ENCODE measurements at regions not wholly inside any gene's neighbourhood (a gene's known extent, or its start where the extent isn't known, plus 50 kb on each side); places are given as distances from the start of the nearest gene placed in this dataset.

GRCh38 chr7:68317476-68317875 is 1280.8 kb upstream of the AUTS2 start:
- Histone ChIP-seq H3K9me3 (ENCODE audit: control insufficient read depth, insufficient read depth, low read depth, low read length) (no peaks in the 10 kb centered on the region), H3K4me1 (ENCODE audit: control insufficient read depth, insufficient read depth, low read length) (no peaks in the 10 kb centered on the region), H3K36me3 (ENCODE audit: control insufficient read depth in 2 of 2, insufficient read depth in 1 of 2, low read length in 2 of 2) (no peaks in the 10 kb centered on the region), H3K4me3 (ENCODE audit: low read depth, low read length) (no peak overlapping the region), H3K27ac (ENCODE audit: extremely low read depth, low read depth, low read length) (no peak overlapping the region)
- ChIA-PET CTCF (no interaction called here), POLR2A (no interaction called here)
- TF ChIP-seq ZNF701 (tag by site-specific recombination; IDR thresholded peaks at IDR 0.05) (no peak), ZNF398 (tag by site-specific recombination; IDR thresholded peaks at IDR 0.05) (no peak), ZNF621 (tag by site-specific recombination; IDR thresholded peaks at IDR 0.05) (no peak), ZFP37 (tag by site-specific recombination; IDR thresholded peaks at IDR 0.05) (no peak), ZBTB21 (tag by site-specific recombination; IDR thresholded peaks at IDR 0.05) (no peak), MEIS1 (CRISPR knock-in tag; IDR thresholded peaks at IDR 0.05; ENCODE audit: borderline replicate concordance) (no peak)
- TF ChIP-seq, protein P1, sequence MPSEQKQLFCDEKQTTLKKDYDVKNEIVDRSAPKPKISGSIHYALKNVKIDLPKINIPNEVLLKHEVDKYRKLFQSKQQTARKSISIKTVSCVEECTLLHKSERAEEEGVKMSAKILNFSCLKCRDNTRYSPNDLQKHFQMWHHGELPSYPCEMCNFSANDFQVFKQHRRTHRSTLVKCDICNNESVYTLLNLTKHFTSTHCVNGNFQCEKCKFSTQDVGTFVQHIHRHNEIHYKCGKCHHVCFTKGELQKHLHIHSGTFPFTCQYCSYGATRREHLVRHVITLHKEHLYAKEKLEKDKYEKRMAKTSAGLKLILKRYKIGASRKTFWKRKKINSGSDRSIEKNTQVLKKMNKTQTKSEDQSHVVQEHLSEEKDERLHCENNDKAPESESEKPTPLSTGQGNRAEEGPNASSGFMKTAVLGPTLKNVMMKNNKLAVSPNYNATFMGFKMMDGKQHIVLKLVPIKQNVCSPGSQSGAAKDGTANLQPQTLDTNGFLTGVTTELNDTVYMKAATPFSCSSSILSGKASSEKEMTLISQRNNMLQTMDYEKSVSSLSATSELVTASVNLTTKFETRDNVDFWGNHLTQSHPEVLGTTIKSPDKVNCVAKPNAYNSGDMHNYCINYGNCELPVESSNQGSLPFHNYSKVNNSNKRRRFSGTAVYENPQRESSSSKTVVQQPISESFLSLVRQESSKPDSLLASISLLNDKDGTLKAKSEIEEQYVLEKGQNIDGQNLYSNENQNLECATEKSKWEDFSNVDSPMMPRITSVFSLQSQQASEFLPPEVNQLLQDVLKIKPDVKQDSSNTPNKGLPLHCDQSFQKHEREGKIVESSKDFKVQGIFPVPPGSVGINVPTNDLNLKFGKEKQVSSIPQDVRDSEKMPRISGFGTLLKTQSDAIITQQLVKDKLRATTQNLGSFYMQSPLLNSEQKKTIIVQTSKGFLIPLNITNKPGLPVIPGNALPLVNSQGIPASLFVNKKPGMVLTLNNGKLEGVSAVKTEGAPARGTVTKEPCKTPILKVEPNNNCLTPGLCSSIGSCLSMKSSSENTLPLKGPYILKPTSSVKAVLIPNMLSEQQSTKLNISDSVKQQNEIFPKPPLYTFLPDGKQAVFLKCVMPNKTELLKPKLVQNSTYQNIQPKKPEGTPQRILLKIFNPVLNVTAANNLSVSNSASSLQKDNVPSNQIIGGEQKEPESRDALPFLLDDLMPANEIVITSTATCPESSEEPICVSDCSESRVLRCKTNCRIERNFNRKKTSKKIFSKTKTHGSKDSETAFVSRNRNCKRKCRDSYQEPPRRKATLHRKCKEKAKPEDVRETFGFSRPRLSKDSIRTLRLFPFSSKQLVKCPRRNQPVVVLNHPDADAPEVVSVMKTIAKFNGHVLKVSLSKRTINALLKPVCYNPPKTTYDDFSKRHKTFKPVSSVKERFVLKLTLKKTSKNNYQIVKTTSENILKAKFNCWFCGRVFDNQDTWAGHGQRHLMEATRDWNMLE (tag by site-specific recombination; conservative IDR thresholded peaks at IDR 0.05; ENCODE audit: low read depth): no peak

GRCh38 chr7:68319061-68319460 is 1279.2 kb upstream of the AUTS2 start:
- no peaks in the 10 kb centered on the region for H3K9me3 ChIP-seq (ENCODE audit: control insufficient read depth, insufficient read depth, low read depth, low read length)
- no peaks in the 10 kb centered on the region for H3K4me1 ChIP-seq (ENCODE audit: control insufficient read depth, insufficient read depth, low read length)
- no peaks in the 10 kb centered on the region for H3K36me3 ChIP-seq (ENCODE audit: control insufficient read depth in 2 of 2, insufficient read depth in 1 of 2, low read length in 2 of 2)
- ChIA-PET CTCF (interaction anchor here (0.6 kb wide), 1 partner anchor 1936 kb away, joined by 5 read pairs; no protein-coding TSS in a partner anchor), POLR2A (no interaction called here)
- H3K4me3 ChIP-seq (ENCODE audit: low read depth, low read length): no peak overlapping the region
- no peak overlapping the region for H3K27ac ChIP-seq (ENCODE audit: extremely low read depth, low read depth, low read length)
- TF ChIP-seq REPIN1 (tag by site-specific recombination; IDR thresholded peaks at IDR 0.05; ENCODE audit: low read depth) (no peak), ZNF571 (tag by site-specific recombination; IDR thresholded peaks at IDR 0.05) (no peak), ZNF19 (tag by site-specific recombination; IDR thresholded peaks at IDR 0.05; ENCODE audit: low read depth) (no peak), ZNF791 (tag by site-specific recombination; IDR thresholded peaks at IDR 0.05) (no peak), ZNF302 (tag by site-specific recombination; IDR thresholded peaks at IDR 0.05; ENCODE audit: low read depth) (no peak), ZNF274 (IDR thresholded peaks at IDR 0.05; ENCODE audit: low read length) (no peak), ZNF274 (tag by site-specific recombination; IDR thresholded peaks at IDR 0.05; ENCODE audit: borderline replicate concordance) (no peak), ZNF777 (tag by site-specific recombination; IDR thresholded peaks at IDR 0.05; ENCODE audit: borderline replicate concordance) (no peak), ZNF114 (tag by site-specific recombination; IDR thresholded peaks at IDR 0.05) (no peak), ZNF623 (tag by site-specific recombination; IDR thresholded peaks at IDR 0.05) (no peak), ZNF133 (tag by site-specific recombination; IDR thresholded peaks at IDR 0.05) (no peak), GFI1B (tag by site-specific recombination; IDR thresholded peaks at IDR 0.05) (no peak)
- TF ChIP-seq, protein P2, sequence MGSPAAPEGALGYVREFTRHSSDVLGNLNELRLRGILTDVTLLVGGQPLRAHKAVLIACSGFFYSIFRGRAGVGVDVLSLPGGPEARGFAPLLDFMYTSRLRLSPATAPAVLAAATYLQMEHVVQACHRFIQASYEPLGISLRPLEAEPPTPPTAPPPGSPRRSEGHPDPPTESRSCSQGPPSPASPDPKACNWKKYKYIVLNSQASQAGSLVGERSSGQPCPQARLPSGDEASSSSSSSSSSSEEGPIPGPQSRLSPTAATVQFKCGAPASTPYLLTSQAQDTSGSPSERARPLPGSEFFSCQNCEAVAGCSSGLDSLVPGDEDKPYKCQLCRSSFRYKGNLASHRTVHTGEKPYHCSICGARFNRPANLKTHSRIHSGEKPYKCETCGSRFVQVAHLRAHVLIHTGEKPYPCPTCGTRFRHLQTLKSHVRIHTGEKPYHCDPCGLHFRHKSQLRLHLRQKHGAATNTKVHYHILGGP (tag by site-specific recombination; IDR thresholded peaks at IDR 0.05): no peak

Data from HEK293 (cell line).